ENCODE measurements at regions not wholly inside any gene's neighbourhood (a gene's known extent, or its start where the extent isn't known, plus 50 kb on each side); places are given as distances from the start of the nearest gene placed in this dataset.

GRCh38 chr5:117893211-117893610 lies 1095.1 kb downstream of the DTWD2 start:
- H3K9ac ChIP-seq (ENCODE audit: low read depth, low read length), result no peak overlapping the region
- H3K4me1 ChIP-seq (ENCODE audit: insufficient read depth, low read length), result no peaks in the 10 kb centered on the region
- no peaks in the 10 kb centered on the region for H3K9me3 ChIP-seq (ENCODE audit: control insufficient read depth, insufficient read depth, low read length)
- H3K36me3 ChIP-seq (ENCODE audit: insufficient read depth, low read length), result no peaks in the 10 kb centered on the region

- H3K36me3 ChIP-seq (ENCODE audit: insufficient read depth, low read length), result no peaks in the 10 kb centered on the region
- H3K9ac ChIP-seq (ENCODE audit: low read depth, low read length), result no peak overlapping the region
- H3K4me1 ChIP-seq (ENCODE audit: insufficient read depth, low read length), result no peaks in the 10 kb centered on the region
- no peaks in the 10 kb centered on the region for H3K9me3 ChIP-seq (ENCODE audit: control insufficient read depth, insufficient read depth, low read length)
Observed at GRCh38 chr5:117892360-117892759, 1096.0 kb downstream of the DTWD2 start.

GRCh38 chr5:117889596-117889995 lies 1098.8 kb downstream of the DTWD2 start:
- no peak overlapping the region for H3K9ac ChIP-seq (ENCODE audit: low read depth, low read length)
- H3K9me3 ChIP-seq (ENCODE audit: control insufficient read depth, insufficient read depth, low read length), result no peaks in the 10 kb centered on the region

GRCh38 chr5:117888688-117889087 lies 1099.7 kb downstream of the DTWD2 start:
- H3K9ac ChIP-seq (ENCODE audit: low read depth, low read length), result no peak overlapping the region
- no peaks in the 10 kb centered on the region for H3K9me3 ChIP-seq (ENCODE audit: control insufficient read depth, insufficient read depth, low read length)
- no peaks in the 10 kb centered on the region for H3K36me3 ChIP-seq (ENCODE audit: insufficient read depth, low read length)
- H3K4me1 ChIP-seq (ENCODE audit: insufficient read depth, low read length), result no peaks in the 10 kb centered on the region

More at GRCh38 chr5:117889596-117889995, 1098.8 kb downstream of the DTWD2 start:
- Histone ChIP-seq H3K4me1 (ENCODE audit: insufficient read depth, low read length) (no peaks in the 10 kb centered on the region), H3K36me3 (ENCODE audit: insufficient read depth, low read length) (no peaks in the 10 kb centered on the region)

- H3K4me1 ChIP-seq (ENCODE audit: insufficient read depth, low read length), result no peaks in the 10 kb centered on the region
- no peak overlapping the region for H3K9ac ChIP-seq (ENCODE audit: low read depth, low read length)
- H3K9me3 ChIP-seq (ENCODE audit: control insufficient read depth, insufficient read depth, low read length), result no peaks in the 10 kb centered on the region
- no peaks in the 10 kb centered on the region for H3K36me3 ChIP-seq (ENCODE audit: insufficient read depth, low read length)
Observed at GRCh38 chr5:117881426-117882230, 1106.7 kb downstream of the DTWD2 start.

GRCh38 chr5:117880932-117881331 lies 1107.4 kb downstream of the DTWD2 start:
- H3K4me1 ChIP-seq (ENCODE audit: insufficient read depth, low read length), result no peaks in the 10 kb centered on the region
- no peak overlapping the region for H3K9ac ChIP-seq (ENCODE audit: low read depth, low read length)
- H3K9me3 ChIP-seq (ENCODE audit: control insufficient read depth, insufficient read depth, low read length), result no peaks in the 10 kb centered on the region
- H3K36me3 ChIP-seq (ENCODE audit: insufficient read depth, low read length), result no peaks in the 10 kb centered on the region

- Histone ChIP-seq H3K36me3 (ENCODE audit: insufficient read depth, low read length) (no peaks in the 10 kb centered on the region), H3K4me1 (ENCODE audit: insufficient read depth, low read length) (no peaks in the 10 kb centered on the region), H3K9ac (ENCODE audit: low read depth, low read length) (no peak overlapping the region), H3K9me3 (ENCODE audit: control insufficient read depth, insufficient read depth, low read length) (no peaks in the 10 kb centered on the region)
Observed at GRCh38 chr5:117877731-117878130, 1110.6 kb downstream of the DTWD2 start.

GRCh38 chr5:117872798-117873368 lies 1115.5 kb downstream of the DTWD2 start:
- Histone ChIP-seq H3K4me1 (ENCODE audit: insufficient read depth, low read length) (no peaks in the 10 kb centered on the region), H3K36me3 (ENCODE audit: insufficient read depth, low read length) (no peaks in the 10 kb centered on the region), H3K9me3 (ENCODE audit: control insufficient read depth, insufficient read depth, low read length) (no peaks in the 10 kb centered on the region), H3K9ac (ENCODE audit: low read depth, low read length) (no peak overlapping the region)

GRCh38 chr5:117869596-117869995 lies 1118.8 kb downstream of the DTWD2 start:
- Histone ChIP-seq H3K4me1 (ENCODE audit: insufficient read depth, low read length) (no peaks in the 10 kb centered on the region), H3K9me3 (ENCODE audit: control insufficient read depth, insufficient read depth, low read length) (no peaks in the 10 kb centered on the region), H3K9ac (ENCODE audit: low read depth, low read length) (no peak overlapping the region), H3K36me3 (ENCODE audit: insufficient read depth, low read length) (no peaks in the 10 kb centered on the region)

GRCh38 chr5:117863586-117864296 lies 1124.6 kb downstream of the DTWD2 start:
- no peak overlapping the region for H3K9ac ChIP-seq (ENCODE audit: low read depth, low read length)
- H3K4me1 ChIP-seq (ENCODE audit: insufficient read depth, low read length), result no peaks in the 10 kb centered on the region
- H3K36me3 ChIP-seq (ENCODE audit: insufficient read depth, low read length), result no peaks in the 10 kb centered on the region
- H3K9me3 ChIP-seq (ENCODE audit: control insufficient read depth, insufficient read depth, low read length), result no peaks in the 10 kb centered on the region

- Histone ChIP-seq H3K9me3 (ENCODE audit: control insufficient read depth, insufficient read depth, low read length) (no peaks in the 10 kb centered on the region), H3K36me3 (ENCODE audit: insufficient read depth, low read length) (no peaks in the 10 kb centered on the region), H3K4me1 (ENCODE audit: insufficient read depth, low read length) (no peaks in the 10 kb centered on the region), H3K9ac (ENCODE audit: low read depth, low read length) (no peak overlapping the region)
Observed at GRCh38 chr5:117860550-117860949, 1127.8 kb downstream of the DTWD2 start.

GRCh38 chr5:117859176-117859575 lies 1129.2 kb downstream of the DTWD2 start:
- no peaks in the 10 kb centered on the region for H3K9me3 ChIP-seq (ENCODE audit: control insufficient read depth, insufficient read depth, low read length)
- H3K4me1 ChIP-seq (ENCODE audit: insufficient read depth, low read length), result no peaks in the 10 kb centered on the region
- H3K9ac ChIP-seq (ENCODE audit: low read depth, low read length), result no peak overlapping the region
- no peaks in the 10 kb centered on the region for H3K36me3 ChIP-seq (ENCODE audit: insufficient read depth, low read length)

- no peaks in the 10 kb centered on the region for H3K9me3 ChIP-seq (ENCODE audit: control insufficient read depth, insufficient read depth, low read length)
- no peaks in the 10 kb centered on the region for H3K36me3 ChIP-seq (ENCODE audit: insufficient read depth, low read length)
- H3K4me1 ChIP-seq (ENCODE audit: insufficient read depth, low read length), result no peaks in the 10 kb centered on the region
- no peak overlapping the region for H3K9ac ChIP-seq (ENCODE audit: low read depth, low read length)
Observed at GRCh38 chr5:117856713-117857112, 1131.6 kb downstream of the DTWD2 start.

- no peaks in the 10 kb centered on the region for H3K4me1 ChIP-seq (ENCODE audit: insufficient read depth, low read length)
- no peak overlapping the region for H3K9ac ChIP-seq (ENCODE audit: low read depth, low read length)
- H3K9me3 ChIP-seq (ENCODE audit: control insufficient read depth, insufficient read depth, low read length), result no peaks in the 10 kb centered on the region
- no peaks in the 10 kb centered on the region for H3K36me3 ChIP-seq (ENCODE audit: insufficient read depth, low read length)
Observed at GRCh38 chr5:117837786-117838185, 1150.6 kb downstream of the DTWD2 start.

GRCh38 chr5:117833691-117834090 lies 1154.7 kb downstream of the DTWD2 start:
- H3K9me3 ChIP-seq (ENCODE audit: control insufficient read depth, insufficient read depth, low read length), result no peaks in the 10 kb centered on the region
- H3K36me3 ChIP-seq (ENCODE audit: insufficient read depth, low read length), result no peaks in the 10 kb centered on the region
- no peak overlapping the region for H3K9ac ChIP-seq (ENCODE audit: low read depth, low read length)
- H3K4me1 ChIP-seq (ENCODE audit: insufficient read depth, low read length), result peaks cover 13% of the 10 kb centered on the region; the same call in 1 of the 2 replicates
